ENCODE measurements at regions not wholly inside any gene's neighbourhood (a gene's known extent, or its start where the extent isn't known, plus 50 kb on each side); places are given as distances from the start of the nearest gene placed in this dataset.

GRCh38 chr4:110309675-110310074 is 111.3 kb upstream of the ELOVL6 start:
- no peaks in the 10 kb centered on the region for H3K4me1 ChIP-seq (ENCODE audit: insufficient read depth, insufficient read length)
- H3K4me3 ChIP-seq (ENCODE audit: insufficient read length, low read depth) = no peak overlapping the region
- no peaks in the 10 kb centered on the region for H3K36me3 ChIP-seq (ENCODE audit: insufficient read depth, insufficient read length, low read length)
- no peak overlapping the region for H3K9ac ChIP-seq (ENCODE audit: insufficient read length, low read depth)
- H3K27me3 ChIP-seq (ENCODE audit: insufficient read depth, insufficient read length) = no peaks in the 10 kb centered on the region
- no peak for TF ChIP-seq SUZ12 (IDR thresholded peaks at IDR 0.05; ENCODE audit: extremely low read depth, insufficient read depth, insufficient read length)
- TF ChIP-seq YY1 (IDR thresholded peaks at IDR 0.05; ENCODE audit: insufficient read depth, insufficient read length) = no peak
- TF ChIP-seq ZNF274 (IDR thresholded peaks at IDR 0.05; ENCODE audit: low read depth, low read length) = no peak
- no peaks in the 10 kb centered on the region for H3K9me3 ChIP-seq (ENCODE audit: insufficient read depth, low read length)
- DNase-seq (ENCODE audit: low read depth, low spot score) = no peak

- Histone ChIP-seq H3K9me3 (ENCODE audit: insufficient read depth, low read length) (no peaks in the 10 kb centered on the region), H3K9ac (ENCODE audit: insufficient read length, low read depth) (no peak overlapping the region), H3K27me3 (ENCODE audit: insufficient read depth, insufficient read length) (no peaks in the 10 kb centered on the region), H3K4me1 (ENCODE audit: insufficient read depth, insufficient read length) (no peaks in the 10 kb centered on the region), H3K36me3 (ENCODE audit: insufficient read depth, insufficient read length, low read length) (no peaks in the 10 kb centered on the region), H3K4me3 (ENCODE audit: insufficient read length, low read depth) (no peak overlapping the region)
- no peak for DNase-seq (ENCODE audit: low read depth, low spot score)
- no peak for TF ChIP-seq YY1 (IDR thresholded peaks at IDR 0.05; ENCODE audit: insufficient read depth, insufficient read length)
- no peak for TF ChIP-seq ZNF274 (IDR thresholded peaks at IDR 0.05; ENCODE audit: low read depth, low read length)
- TF ChIP-seq SUZ12 (IDR thresholded peaks at IDR 0.05; ENCODE audit: extremely low read depth, insufficient read depth, insufficient read length) = no peak
Measured at GRCh38 chr4:110306303-110306702, 107.9 kb upstream of the ELOVL6 start.

- DNase-seq (ENCODE audit: low read depth, low spot score) = no peak
- no peak for TF ChIP-seq YY1 (IDR thresholded peaks at IDR 0.05; ENCODE audit: insufficient read depth, insufficient read length)
- no peak for TF ChIP-seq ZNF274 (IDR thresholded peaks at IDR 0.05; ENCODE audit: low read depth, low read length)
- TF ChIP-seq SUZ12 (IDR thresholded peaks at IDR 0.05; ENCODE audit: extremely low read depth, insufficient read depth, insufficient read length) = no peak
- no peaks in the 10 kb centered on the region for H3K27me3 ChIP-seq (ENCODE audit: insufficient read depth, insufficient read length)
- no peak overlapping the region for H3K4me3 ChIP-seq (ENCODE audit: insufficient read length, low read depth)
- H3K9me3 ChIP-seq (ENCODE audit: insufficient read depth, low read length) = no peaks in the 10 kb centered on the region
- H3K9ac ChIP-seq (ENCODE audit: insufficient read length, low read depth) = no peak overlapping the region
- H3K36me3 ChIP-seq (ENCODE audit: insufficient read depth, insufficient read length, low read length) = no peaks in the 10 kb centered on the region
- H3K4me1 ChIP-seq (ENCODE audit: insufficient read depth, insufficient read length) = no peaks in the 10 kb centered on the region
Measured at GRCh38 chr4:110305455-110305854, 107.0 kb upstream of the ELOVL6 start.

GRCh38 chr4:110296892-110297291 is 98.5 kb upstream of the ELOVL6 start:
- H3K4me1 ChIP-seq (ENCODE audit: insufficient read depth, insufficient read length) = no peaks in the 10 kb centered on the region
- no peak overlapping the region for H3K9ac ChIP-seq (ENCODE audit: insufficient read length, low read depth)
- no peaks in the 10 kb centered on the region for H3K36me3 ChIP-seq (ENCODE audit: insufficient read depth, insufficient read length, low read length)
- H3K4me3 ChIP-seq (ENCODE audit: insufficient read length, low read depth) = no peak overlapping the region
- TF ChIP-seq YY1 (IDR thresholded peaks at IDR 0.05; ENCODE audit: insufficient read depth, insufficient read length) = no peak
- no peak for TF ChIP-seq SUZ12 (IDR thresholded peaks at IDR 0.05; ENCODE audit: extremely low read depth, insufficient read depth, insufficient read length)
- TF ChIP-seq ZNF274 (IDR thresholded peaks at IDR 0.05; ENCODE audit: low read depth, low read length) = no peak
- no peak for DNase-seq (ENCODE audit: low read depth, low spot score)
- no peaks in the 10 kb centered on the region for H3K9me3 ChIP-seq (ENCODE audit: insufficient read depth, low read length)
- H3K27me3 ChIP-seq (ENCODE audit: insufficient read depth, insufficient read length) = no peaks in the 10 kb centered on the region

- no peak overlapping the region for H3K4me3 ChIP-seq (ENCODE audit: insufficient read length, low read depth)
- no peaks in the 10 kb centered on the region for H3K9me3 ChIP-seq (ENCODE audit: insufficient read depth, low read length)
- H3K4me1 ChIP-seq (ENCODE audit: insufficient read depth, insufficient read length) = no peaks in the 10 kb centered on the region
- no peak overlapping the region for H3K9ac ChIP-seq (ENCODE audit: insufficient read length, low read depth)
- no peaks in the 10 kb centered on the region for H3K36me3 ChIP-seq (ENCODE audit: insufficient read depth, insufficient read length, low read length)
- DNase-seq (ENCODE audit: low read depth, low spot score) = no peak
- H3K27me3 ChIP-seq (ENCODE audit: insufficient read depth, insufficient read length) = no peaks in the 10 kb centered on the region
- TF ChIP-seq SUZ12 (IDR thresholded peaks at IDR 0.05; ENCODE audit: extremely low read depth, insufficient read depth, insufficient read length) = no peak
- TF ChIP-seq YY1 (IDR thresholded peaks at IDR 0.05; ENCODE audit: insufficient read depth, insufficient read length) = no peak
- no peak for TF ChIP-seq ZNF274 (IDR thresholded peaks at IDR 0.05; ENCODE audit: low read depth, low read length)
Measured at GRCh38 chr4:110294165-110294564, 95.8 kb upstream of the ELOVL6 start.

- Histone ChIP-seq H3K27me3 (ENCODE audit: insufficient read depth, insufficient read length) (no peaks in the 10 kb centered on the region), H3K9me3 (ENCODE audit: insufficient read depth, low read length) (no peaks in the 10 kb centered on the region), H3K36me3 (ENCODE audit: insufficient read depth, insufficient read length, low read length) (no peaks in the 10 kb centered on the region), H3K4me3 (ENCODE audit: insufficient read length, low read depth) (no peak overlapping the region), H3K9ac (ENCODE audit: insufficient read length, low read depth) (no peak overlapping the region), H3K4me1 (ENCODE audit: insufficient read depth, insufficient read length) (no peaks in the 10 kb centered on the region)
- TF ChIP-seq ZNF274 (IDR thresholded peaks at IDR 0.05; ENCODE audit: low read depth, low read length) = no peak
- TF ChIP-seq YY1 (IDR thresholded peaks at IDR 0.05; ENCODE audit: insufficient read depth, insufficient read length) = no peak
- no peak for TF ChIP-seq SUZ12 (IDR thresholded peaks at IDR 0.05; ENCODE audit: extremely low read depth, insufficient read depth, insufficient read length)
- no peak for DNase-seq (ENCODE audit: low read depth, low spot score)
Measured at GRCh38 chr4:110292994-110293744, 94.8 kb upstream of the ELOVL6 start.

- TF ChIP-seq YY1 (IDR thresholded peaks at IDR 0.05; ENCODE audit: insufficient read depth, insufficient read length) (no peak), SUZ12 (IDR thresholded peaks at IDR 0.05; ENCODE audit: extremely low read depth, insufficient read depth, insufficient read length) (no peak), ZNF274 (IDR thresholded peaks at IDR 0.05; ENCODE audit: low read depth, low read length) (no peak)
- Histone ChIP-seq H3K36me3 (ENCODE audit: insufficient read depth, insufficient read length, low read length) (no peaks in the 10 kb centered on the region), H3K9ac (ENCODE audit: insufficient read length, low read depth) (no peak overlapping the region), H3K27me3 (ENCODE audit: insufficient read depth, insufficient read length) (no peaks in the 10 kb centered on the region), H3K4me3 (ENCODE audit: insufficient read length, low read depth) (no peak overlapping the region), H3K4me1 (ENCODE audit: insufficient read depth, insufficient read length) (no peaks in the 10 kb centered on the region), H3K9me3 (ENCODE audit: insufficient read depth, low read length) (no peaks in the 10 kb centered on the region)
- no peak for DNase-seq (ENCODE audit: low read depth, low spot score)
Measured at GRCh38 chr4:110290511-110290910, 92.1 kb upstream of the ELOVL6 start.

Measured in NT2/D1 (cell line).